NCI-H69 (cell line): ENCODE measurements at regions not wholly inside any gene's neighbourhood (a gene's known extent, or its start where the extent isn't known, plus 50 kb on each side); places are given as distances from the start of the nearest gene placed in this dataset.
"Not testable (repeated sequence)": the region's sequence is repeated elsewhere in the genome, so short reads cannot be mapped to it uniquely, and the experiment has no call there.

Source experiments
- DNase-seq: peaks from one replicate; lab custom pipeline; 2025; lab: John Stamatoyannopoulos, UW

DNA sequence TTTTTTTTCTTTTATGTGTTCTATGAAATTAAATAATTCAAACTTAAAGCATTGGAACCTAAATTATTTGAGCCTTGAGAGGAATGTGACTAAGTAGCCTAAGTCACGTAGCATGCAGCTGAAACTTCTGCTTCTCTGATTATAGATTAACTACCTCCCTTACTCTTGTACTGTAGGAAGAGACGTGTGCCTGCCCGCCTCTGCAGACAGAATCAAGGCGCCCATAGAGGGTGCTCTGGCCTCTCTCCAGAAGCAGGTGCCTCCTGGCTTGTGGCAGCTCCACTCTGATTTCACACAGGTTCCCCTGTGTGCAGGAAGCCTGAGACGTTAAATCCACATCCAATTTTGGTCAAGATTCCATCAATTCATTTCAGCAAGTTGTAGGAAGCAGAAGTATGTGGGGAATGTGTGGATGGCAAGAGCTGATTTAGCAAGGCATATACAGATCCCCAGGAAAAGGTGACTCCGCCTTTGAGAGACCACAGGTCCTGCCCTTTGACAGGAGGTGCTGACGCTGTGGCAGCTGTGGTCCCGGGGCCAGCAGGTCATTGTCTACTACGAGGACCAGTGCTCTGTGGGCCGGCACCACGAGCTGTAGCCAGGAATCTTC is 1418.8 kb downstream of the CDH11 start:
- peak; percentile 13 for DNase-seq

DNA sequence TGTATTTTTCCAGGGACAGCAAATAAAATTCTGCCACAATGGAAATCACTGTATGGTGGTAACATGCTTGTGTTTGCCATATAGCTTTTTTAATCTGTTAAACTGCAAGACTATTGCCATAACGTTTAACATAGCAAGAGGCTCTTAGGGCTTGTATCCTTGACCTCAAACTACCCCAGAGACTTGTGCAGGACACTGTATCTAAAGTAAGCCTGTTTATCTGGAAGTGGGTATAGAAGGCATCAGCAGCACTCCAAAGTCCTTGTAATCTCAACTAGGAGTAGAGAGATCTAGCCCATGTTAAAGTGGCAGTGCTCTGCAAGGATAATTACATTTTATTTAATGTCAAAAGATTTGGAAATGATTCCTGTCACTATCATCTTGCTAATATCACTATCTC is 1424.1 kb downstream of the CDH11 start:
- DNase-seq = no peak

DNA sequence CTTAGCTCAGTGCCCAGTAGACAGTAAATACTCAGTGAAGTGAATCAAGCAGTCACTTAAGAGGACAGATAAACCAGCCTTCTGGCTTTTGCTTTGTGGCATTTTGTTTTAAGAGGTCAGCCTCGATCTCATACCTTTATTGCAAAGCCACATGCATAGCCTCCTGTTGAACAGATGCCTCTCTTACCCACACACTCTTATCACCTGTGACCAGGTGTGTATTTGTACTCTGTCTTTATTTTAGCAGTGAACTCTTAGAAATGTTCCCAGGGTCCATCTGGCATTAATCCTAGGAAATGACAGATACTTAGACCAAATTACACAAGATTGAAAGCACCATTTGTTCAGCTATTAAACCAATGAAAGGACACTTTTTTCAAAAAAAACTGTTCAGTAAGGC is 1426.5 kb downstream of the CDH11 start:
- DNase-seq = peak; percentile 80

DNA sequence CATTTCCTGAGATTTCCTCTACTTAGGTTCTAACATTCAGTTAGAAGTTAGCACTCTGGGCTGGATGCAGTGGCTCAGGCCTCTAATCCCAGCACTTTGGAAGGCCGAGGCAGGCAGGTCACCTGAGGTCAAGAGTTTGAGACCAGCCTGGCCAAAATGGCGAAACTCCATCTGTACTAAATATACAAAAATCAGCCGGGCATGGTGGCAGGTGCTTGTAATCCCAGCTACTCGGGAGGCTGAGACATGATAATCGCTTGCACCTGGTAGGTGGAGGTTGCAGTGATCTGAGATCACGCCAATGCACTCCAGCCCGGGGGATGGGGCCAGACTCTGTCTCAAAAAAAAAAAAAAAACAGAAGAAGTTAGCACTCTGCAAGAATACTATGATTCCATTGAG is 1430.9 kb downstream of the CDH11 start:
- DNase-seq = no peak

GRCh38 chr16:63690267-63690666 is 1431.6 kb downstream of the CDH11 start:
- DNase-seq = no peak

GRCh38 chr16:63689068-63689467 is 1432.8 kb downstream of the CDH11 start:
- no peak for DNase-seq

- DNase-seq = no peak
Measured at GRCh38 chr16:63684149-63685101, 1437.4 kb downstream of the CDH11 start.

DNA sequence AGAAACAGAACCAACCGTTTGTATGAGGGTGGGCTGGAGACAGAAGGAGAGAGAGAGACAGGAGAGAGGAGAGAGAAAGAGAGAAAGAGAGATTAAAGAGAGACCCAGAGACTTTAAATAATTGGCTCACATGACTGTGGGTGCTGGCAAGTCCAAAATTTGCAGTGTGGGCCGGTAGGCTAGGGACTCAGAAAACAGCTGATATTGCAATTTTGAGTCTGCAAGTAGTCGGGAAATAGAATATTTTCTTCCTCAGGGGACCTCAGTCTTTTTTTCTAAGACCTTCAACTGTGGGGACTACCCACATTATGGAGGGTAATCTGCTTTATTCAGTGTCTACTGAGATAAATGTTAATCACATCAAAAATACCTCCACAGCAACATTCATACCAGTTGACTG is 1439.0 kb downstream of the CDH11 start:
- no peak for DNase-seq

DNA sequence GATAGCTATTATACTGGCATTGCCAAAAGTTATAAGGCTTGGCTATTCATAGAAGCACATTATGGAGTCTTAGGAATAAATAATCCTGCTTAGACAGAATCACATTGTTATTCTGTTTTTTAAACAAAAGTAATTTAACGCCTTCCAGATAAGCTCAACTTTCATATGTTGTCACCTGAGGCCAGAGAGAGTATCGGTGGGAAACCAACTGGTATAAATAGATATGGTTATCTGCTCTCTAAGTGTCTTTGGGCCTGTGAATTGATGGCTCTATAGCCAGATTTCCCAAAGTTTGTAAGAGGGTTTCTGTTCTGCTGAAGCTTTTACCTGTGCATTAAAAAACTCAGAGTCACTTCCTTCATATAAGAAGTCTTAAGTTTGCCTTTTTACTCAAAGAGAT is 1449.4 kb downstream of the CDH11 start:
- DNase-seq = no peak

DNA sequence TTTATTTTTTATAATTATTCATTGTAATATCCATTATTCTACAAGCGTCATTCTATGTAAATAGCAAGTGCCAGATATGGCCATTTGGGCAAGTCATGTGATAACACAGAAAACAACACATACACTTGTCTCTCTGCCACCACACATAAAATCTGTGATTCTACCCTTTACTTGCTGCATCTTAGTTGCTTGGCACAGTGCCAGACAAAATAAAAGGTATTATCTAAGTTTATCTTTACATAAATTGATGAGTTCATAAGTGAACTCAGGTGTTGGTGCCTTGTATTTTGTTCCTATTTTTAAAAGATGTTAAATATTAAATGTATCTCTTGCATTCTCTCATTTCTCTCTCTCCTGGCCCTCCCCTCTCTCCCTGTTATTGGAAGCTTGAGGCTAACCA is 1458.7 kb downstream of the CDH11 start:
- no peak for DNase-seq

DNA sequence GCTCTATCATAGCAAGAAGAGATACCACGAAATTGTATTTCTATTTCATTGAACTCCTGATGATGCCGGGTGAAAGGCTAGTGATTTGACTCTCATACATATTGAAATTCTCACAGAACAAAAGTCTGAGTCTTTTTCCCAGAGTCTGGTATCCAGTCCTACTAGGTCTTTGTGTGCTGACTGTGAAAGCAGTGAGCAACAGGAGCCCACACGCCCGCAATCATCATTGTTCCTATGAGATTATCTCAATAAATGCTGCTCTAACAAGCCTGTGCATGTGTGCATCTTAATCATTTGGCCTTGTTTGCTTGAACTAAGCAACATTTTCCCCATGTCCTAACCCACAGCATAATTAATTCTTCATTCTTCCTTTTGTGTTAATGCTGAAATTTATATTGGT is 1466.0 kb downstream of the CDH11 start:
- DNase-seq = peak; percentile 5

DNA sequence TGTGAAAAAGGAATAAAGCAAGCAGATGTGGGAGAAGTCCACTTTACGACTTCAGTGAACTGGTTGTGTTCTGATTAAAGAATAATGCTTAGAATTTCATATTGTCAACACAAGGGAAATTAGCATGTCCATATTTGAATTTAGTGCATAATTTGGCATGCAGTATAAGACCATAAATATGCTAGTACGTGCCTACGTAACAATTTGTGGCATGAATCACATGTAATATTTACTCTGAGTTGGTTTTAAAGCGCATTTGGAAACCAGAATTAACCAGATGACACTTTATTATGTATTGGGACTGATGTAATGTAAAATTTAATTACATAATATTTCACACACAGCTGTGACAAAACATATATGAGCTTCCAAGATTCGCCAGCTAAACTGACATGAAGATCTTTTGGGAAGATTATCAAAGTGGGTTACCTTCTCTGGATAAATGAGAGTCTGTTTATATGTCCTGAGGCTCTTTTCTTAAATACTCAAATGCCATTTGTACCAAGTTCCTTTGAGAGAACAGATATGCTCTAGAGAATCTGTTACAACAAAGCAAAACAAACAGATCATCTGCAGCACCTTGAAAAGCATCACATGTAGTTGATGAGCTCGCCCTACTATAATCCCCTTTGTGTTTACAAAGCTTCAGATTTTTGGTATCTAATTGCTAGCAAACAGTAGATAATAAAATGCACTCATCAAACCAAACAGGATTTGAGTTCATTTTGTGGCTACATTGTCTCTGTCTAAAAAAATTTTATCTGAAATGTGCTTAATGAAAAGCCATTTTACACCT is 1468.6 kb downstream of the CDH11 start:
- peak; percentile 78 for DNase-seq

GRCh38 chr16:63652091-63652490 is 1469.8 kb downstream of the CDH11 start:
- DNase-seq = peak; percentile 48

- no peak for DNase-seq
Measured at GRCh38 chr16:63650550-63650949, 1471.3 kb downstream of the CDH11 start.

- not testable (repeated sequence) for DNase-seq
Measured at GRCh38 chr16:63633706-63634445, 1488.0 kb downstream of the CDH11 start.

DNA sequence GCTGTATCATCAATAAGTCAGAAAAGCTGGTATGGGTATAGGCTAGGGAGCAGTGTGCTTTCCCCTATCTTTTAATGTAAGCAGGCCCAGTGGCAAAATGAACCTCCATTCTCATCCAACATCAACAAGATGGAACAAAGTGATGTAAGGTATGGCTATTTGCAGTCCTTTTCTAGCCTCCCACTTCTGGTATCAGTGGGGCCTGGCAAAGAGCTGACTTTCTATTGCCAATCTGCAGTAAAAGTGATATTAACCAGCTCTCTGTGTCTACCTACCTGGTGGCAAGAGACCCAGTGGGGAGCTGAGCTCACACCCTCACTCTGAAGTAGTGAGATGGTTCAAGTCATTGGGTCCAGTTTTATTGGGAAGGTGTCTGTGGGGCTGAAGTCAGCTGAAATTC is 1492.6 kb downstream of the CDH11 start:
- no peak for DNase-seq

DNA sequence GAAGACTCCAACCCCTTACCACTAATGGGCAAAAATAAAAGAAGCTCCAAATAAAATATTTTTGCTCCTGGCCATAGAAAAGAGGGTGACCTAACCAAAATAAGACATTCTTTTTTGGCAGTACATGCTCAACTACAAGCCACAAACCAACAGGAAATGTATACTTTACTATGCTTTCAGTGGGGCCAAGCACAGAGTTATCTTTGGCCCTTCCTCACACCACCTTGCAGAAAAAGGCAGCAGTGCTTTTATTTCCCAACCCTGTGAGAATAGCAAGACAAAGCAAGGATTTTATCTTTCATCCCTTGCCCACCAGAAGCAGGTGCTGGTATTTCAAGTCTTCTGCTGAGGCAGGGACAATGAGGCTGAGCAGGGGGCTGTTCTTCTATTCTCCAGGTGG is 1493.1 kb downstream of the CDH11 start:
- no peak for DNase-seq

DNA sequence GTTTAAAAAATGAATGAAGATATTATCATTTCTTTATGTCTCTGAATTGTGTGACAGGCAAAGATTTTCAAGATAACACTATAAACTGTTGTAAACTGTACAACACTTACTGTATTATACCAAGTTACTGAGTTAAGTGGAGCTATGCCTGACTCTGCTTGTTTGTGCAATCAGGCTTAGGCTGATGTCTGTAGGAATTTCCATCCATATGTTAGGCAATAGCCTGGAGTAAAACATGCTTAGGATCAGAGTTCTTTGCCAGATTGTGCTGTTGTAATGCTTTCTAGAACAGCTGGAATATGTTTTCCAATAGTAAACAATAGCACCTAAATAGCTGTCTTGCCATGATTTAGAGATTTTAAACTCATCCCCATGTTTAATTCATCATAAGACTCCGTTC is 1496.7 kb downstream of the CDH11 start:
- DNase-seq = no peak

- DNase-seq = no peak
Measured at GRCh38 chr16:63623551-63624039, 1498.3 kb downstream of the CDH11 start.

- DNase-seq = no peak
Measured at GRCh38 chr16:63618896-63619485, 1502.9 kb downstream of the CDH11 start.

GRCh38 chr16:63617990-63618763 is 1503.7 kb downstream of the CDH11 start:
- DNase-seq = peak; percentile 90
